ENCODE measurements at regions not wholly inside any gene's neighbourhood (a gene's known extent, or its start where the extent isn't known, plus 50 kb on each side); places are given as distances from the start of the nearest gene placed in this dataset.

- no peak overlapping the region for H3K4me2 ChIP-seq (ENCODE audit: insufficient read depth, insufficient read length, low read length)
- H2AK5ac ChIP-seq (ENCODE audit: insufficient read length, low read length), result no peak overlapping the region
- H3K14ac ChIP-seq (ENCODE audit: insufficient read depth, low read length), result no peak overlapping the region
- H2BK5ac ChIP-seq (ENCODE audit: insufficient read length, low read length), result no peak overlapping the region
- no peak overlapping the region for H2BK15ac ChIP-seq (ENCODE audit: low read depth, low read length)
- H3K79me1 ChIP-seq (ENCODE audit: insufficient read depth, low read depth, low read length, poor library complexity, severe bottlenecking), result no peaks in the 10 kb centered on the region
- Mint-ChIP-seq H3K4me3 (no peak overlapping the region), H3K36me3 (ENCODE audit: insufficient read depth in 1 of 3, low read depth in 3 of 3) (no peaks in the 10 kb centered on the region), H3K27ac (no peak overlapping the region; a peak in 1 of 7 replicates), H3K4me1 (no peaks in the 10 kb centered on the region), H3K27me3 (ENCODE audit: low read depth) (no peaks in the 10 kb centered on the region), H3K9me3 (no peaks in the 10 kb centered on the region)
- no peak for TF ChIP-seq CTCF (conservative IDR thresholded peaks at IDR 0.05)
- no peak overlapping the region for H3K9ac ChIP-seq (ENCODE audit: extremely low read depth, insufficient read length, low read length)
- no peaks in the 10 kb centered on the region for H3K4me1 ChIP-seq (ENCODE audit: insufficient read depth, low read length)
- no peak overlapping the region for H2AFZ ChIP-seq (ENCODE audit: low read length)
- H4K5ac ChIP-seq (ENCODE audit: insufficient read length, low read depth, low read length), result no peak overlapping the region
- no peaks in the 10 kb centered on the region for H3K9me3 ChIP-seq (ENCODE audit: control insufficient read depth, low read depth, low read length)
- no peak overlapping the region for H2BK20ac ChIP-seq (ENCODE audit: low read depth, low read length, poor library complexity, severe bottlenecking)
- no peak overlapping the region for H2BK12ac ChIP-seq (ENCODE audit: insufficient read length, low read depth, low read length)
- no peaks in the 10 kb centered on the region for H3K27me3 ChIP-seq (ENCODE audit: insufficient read depth, low read length)
- H3K23me2 ChIP-seq (ENCODE audit: insufficient read length, low read depth, low read length, poor library complexity, severe bottlenecking), result no peaks in the 10 kb centered on the region
- no peak overlapping the region for H3K27ac ChIP-seq (ENCODE audit: insufficient read length, low read depth, low read length)
- no CpG with 5 or more reads among the region's 6 CpGs for WGBS (ENCODE audit: extremely low coverage, insufficient read length, low lambda C conversion rate)
- no peaks in the 10 kb centered on the region for H4K20me1 ChIP-seq (ENCODE audit: control insufficient read depth, insufficient read depth, insufficient read length)
- H4K91ac ChIP-seq (ENCODE audit: insufficient read length, low read depth, low read length), result no peak overlapping the region
- no peaks in the 10 kb centered on the region for H3K79me2 ChIP-seq (ENCODE audit: insufficient read depth, low read length)
- no peak overlapping the region for H3K56ac ChIP-seq (ENCODE audit: insufficient read length, low read depth, low read length)
- H3K23ac ChIP-seq (ENCODE audit: insufficient read length, low read depth, low read length), result no peak overlapping the region
- H2BK120ac ChIP-seq (ENCODE audit: low read depth, low read length, poor library complexity, severe bottlenecking), result no peak overlapping the region
- DNase-seq, result no peak
- no peak overlapping the region for H4K8ac ChIP-seq (replicated peaks; ENCODE audit: insufficient read length, low read depth, low read length)
- H3K18ac ChIP-seq (ENCODE audit: insufficient read length, low read depth, low read length), result no peak overlapping the region
- H3T11ph ChIP-seq (ENCODE audit: low read length), result no peak overlapping the region
- no peak overlapping the region for H3K4ac ChIP-seq (ENCODE audit: low read depth, low read length)
These were observed 480.2 kb upstream of the FBXO33 start for GRCh38 chr14:39912192-39913100.
